ENCODE measurements at regions not wholly inside any gene's neighbourhood (a gene's known extent, or its start where the extent isn't known, plus 50 kb on each side); places are given as distances from the start of the nearest gene placed in this dataset.

GRCh38 chr13:112229992-112230872 lies 145.9 kb upstream of the SPACA7 start:
- no peaks in the 10 kb centered on the region for H3K36me3 Mint-ChIP-seq (ENCODE audit: low read depth)
- no peak overlapping the region for H3K4me3 Mint-ChIP-seq
- DNase-seq (ENCODE audit: low spot score), result no peak
- peaks cover 5% of the 10 kb centered on the region for H3K27me3 Mint-ChIP-seq (ENCODE audit: insufficient read depth, low read depth, poor library complexity)
- no peaks in the 10 kb centered on the region for H3K4me1 ChIP-seq (ENCODE audit: insufficient read depth)
- H3K4me2 ChIP-seq, result no peak overlapping the region
- no peak overlapping the region for H3K27ac Mint-ChIP-seq
- H2AFZ ChIP-seq, result no peak overlapping the region
- peaks cover 7% of the 10 kb centered on the region; the same call in 1 of the 3 replicates for H3K4me1 Mint-ChIP-seq
- no peaks in the 10 kb centered on the region for H3K9me3 Mint-ChIP-seq
- H4K20me1 ChIP-seq (replicated peaks; ENCODE audit: insufficient read depth), result no peaks in the 10 kb centered on the region
- no peak overlapping the region for H3K27ac ChIP-seq (ENCODE audit: low read depth)
- H3K79me2 ChIP-seq (replicated peaks; ENCODE audit: insufficient read depth), result no peaks in the 10 kb centered on the region
- no peaks in the 10 kb centered on the region for H3K36me3 ChIP-seq (ENCODE audit: insufficient read depth)
- no peak overlapping the region for H3K4me3 ChIP-seq
- H3K27me3 ChIP-seq (ENCODE audit: insufficient read depth), result no peaks in the 10 kb centered on the region
- no peaks in the 10 kb centered on the region for H3F3A ChIP-seq (replicated peaks; ENCODE audit: low read depth)
- H3K9me2 ChIP-seq (ENCODE audit: insufficient read depth), result 0 out of 2 replicates have a peak, but pooled peaks cover 3% of the 10 kb centered on the region
- no peak; the same call in 1 of the 3 replicates for ATAC-seq
- peak in 1 of 2 experiments; percentile 38; a peak in 2 of 4 replicates for TF ChIP-seq CTCF (conservative IDR thresholded peaks at IDR 0.05; ENCODE audit: low read depth in 2 of 2)
- no peak for TF ChIP-seq POLR2AphosphoS5 (IDR thresholded peaks at IDR 0.05; ENCODE audit: low read depth)

- H3K79me2 ChIP-seq (replicated peaks; ENCODE audit: insufficient read depth), result no peaks in the 10 kb centered on the region
- no peaks in the 10 kb centered on the region for H3F3A ChIP-seq (replicated peaks; ENCODE audit: low read depth)
- no peaks in the 10 kb centered on the region for H3K36me3 Mint-ChIP-seq (ENCODE audit: low read depth)
- H3K4me1 ChIP-seq (ENCODE audit: insufficient read depth), result no peaks in the 10 kb centered on the region
- no peaks in the 10 kb centered on the region for H3K27me3 ChIP-seq (ENCODE audit: insufficient read depth)
- DNase-seq (ENCODE audit: low spot score) (no peak), ATAC-seq (no peak)
- H4K20me1 ChIP-seq (replicated peaks; ENCODE audit: insufficient read depth), result no peaks in the 10 kb centered on the region
- H3K9me3 Mint-ChIP-seq, result no peaks in the 10 kb centered on the region
- no peak overlapping the region for H3K4me2 ChIP-seq
- no peak overlapping the region for H2AFZ ChIP-seq
- H3K4me3 ChIP-seq, result no peak overlapping the region
- H3K27ac Mint-ChIP-seq, result no peak overlapping the region
- H3K27ac ChIP-seq (ENCODE audit: low read depth), result no peak overlapping the region
- H3K9me2 ChIP-seq (ENCODE audit: insufficient read depth), result 0 out of 2 replicates have a peak, but pooled peaks cover 3% of the 10 kb centered on the region
- H3K4me3 Mint-ChIP-seq, result no peak overlapping the region
- H3K4me1 Mint-ChIP-seq, result peaks cover 7% of the 10 kb centered on the region; the same call in 1 of the 3 replicates
- H3K36me3 ChIP-seq (ENCODE audit: insufficient read depth), result no peaks in the 10 kb centered on the region
- peaks cover 6% of the 10 kb centered on the region for H3K27me3 Mint-ChIP-seq (ENCODE audit: insufficient read depth, low read depth, poor library complexity)
- no peak for TF ChIP-seq CREB1 (CRISPR knock-in tag; IDR thresholded peaks at IDR 0.05; ENCODE audit: low read depth)
- TF ChIP-seq ZNF462 (CRISPR knock-in tag; IDR thresholded peaks at IDR 0.05), result no peak
- TF ChIP-seq POLR2AphosphoS5 (IDR thresholded peaks at IDR 0.05; ENCODE audit: low read depth), result no peak
- no peak for TF ChIP-seq ZNF114 (CRISPR knock-in tag; IDR thresholded peaks at IDR 0.05)
- TF ChIP-seq REST (IDR thresholded peaks at IDR 0.05; ENCODE audit: unreplicated experiment), result no peak
- no peak for TF ChIP-seq EZH2 (IDR thresholded peaks at IDR 0.05; ENCODE audit: low read depth, unreplicated experiment)
Measured at GRCh38 chr13:112231451-112232083, 144.6 kb upstream of the SPACA7 start.

Measured in GM23338 (cell line).